ENCODE measurements at regions not wholly inside any gene's neighbourhood (a gene's known extent, or its start where the extent isn't known, plus 50 kb on each side); places are given as distances from the start of the nearest gene placed in this dataset.

DNA sequence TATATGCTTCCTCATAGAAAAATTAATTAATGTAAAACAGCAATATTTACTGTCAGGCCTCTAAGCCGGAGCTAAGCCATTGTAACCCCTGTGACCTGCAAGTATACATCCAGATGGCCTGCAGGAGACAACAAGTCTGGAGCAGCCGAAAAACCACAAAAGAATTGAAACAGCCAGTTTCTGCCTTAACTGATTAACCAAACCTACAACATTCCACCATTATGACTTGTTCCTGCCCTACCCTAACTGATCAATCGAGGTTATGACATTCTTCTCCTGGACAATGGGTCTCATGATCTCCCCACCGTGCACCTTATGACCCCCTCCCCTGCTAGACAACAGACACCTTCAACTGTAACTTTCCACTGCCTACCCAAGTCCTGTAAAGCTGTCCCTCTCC lies 205.8 kb upstream of the DUSP10 start:
- ATAC-seq, result no peak

DNA sequence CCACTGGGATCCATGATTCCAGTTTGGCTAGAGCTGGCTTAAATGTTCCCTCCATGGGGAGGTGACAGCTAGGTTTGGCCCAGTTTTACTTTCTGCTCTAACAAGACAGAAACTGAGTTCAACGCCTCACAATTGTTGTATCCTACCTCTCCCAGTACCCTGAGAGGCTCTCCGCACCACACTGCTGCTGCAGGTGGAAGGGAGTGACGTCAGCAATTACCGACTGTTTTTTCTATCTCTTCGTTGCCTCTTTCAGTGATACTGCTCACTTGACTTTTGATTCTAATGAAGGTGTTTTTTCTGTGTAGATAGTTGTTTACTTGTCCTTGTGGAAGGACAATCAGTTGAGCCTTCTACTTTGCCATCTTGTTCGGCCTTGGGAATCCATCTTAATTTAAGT lies 204.9 kb upstream of the DUSP10 start:
- no peak for ATAC-seq

GRCh38 chr1:221945669-221946068 lies 203.8 kb upstream of the DUSP10 start:
- no peak for ATAC-seq

GRCh38 chr1:221944247-221944870 lies 202.5 kb upstream of the DUSP10 start:
- no peak for ATAC-seq

DNA sequence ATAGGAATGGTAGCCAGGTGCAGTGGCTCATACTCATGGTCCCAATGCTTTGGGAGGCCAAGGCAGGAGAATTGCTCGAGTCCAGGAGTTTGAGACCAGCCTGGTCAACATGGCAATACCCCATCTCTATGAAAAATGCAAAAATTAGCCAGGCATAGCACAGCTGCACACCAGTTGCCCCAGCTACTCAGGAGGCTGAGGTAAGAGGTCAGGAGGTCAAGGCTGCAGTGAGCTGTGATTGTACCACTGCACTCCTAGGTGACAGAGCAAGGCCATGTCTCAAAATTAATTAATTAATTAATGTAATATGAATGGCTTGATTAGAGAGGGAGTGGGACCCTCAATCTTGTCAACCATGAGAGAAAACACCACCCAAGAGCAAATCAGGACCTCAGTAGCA lies 198.7 kb upstream of the DUSP10 start:
- ATAC-seq, result no peak

- peak; percentile 25 to 33 for ATAC-seq
Measured at GRCh38 chr1:221939607-221940006, 197.7 kb upstream of the DUSP10 start.

DNA sequence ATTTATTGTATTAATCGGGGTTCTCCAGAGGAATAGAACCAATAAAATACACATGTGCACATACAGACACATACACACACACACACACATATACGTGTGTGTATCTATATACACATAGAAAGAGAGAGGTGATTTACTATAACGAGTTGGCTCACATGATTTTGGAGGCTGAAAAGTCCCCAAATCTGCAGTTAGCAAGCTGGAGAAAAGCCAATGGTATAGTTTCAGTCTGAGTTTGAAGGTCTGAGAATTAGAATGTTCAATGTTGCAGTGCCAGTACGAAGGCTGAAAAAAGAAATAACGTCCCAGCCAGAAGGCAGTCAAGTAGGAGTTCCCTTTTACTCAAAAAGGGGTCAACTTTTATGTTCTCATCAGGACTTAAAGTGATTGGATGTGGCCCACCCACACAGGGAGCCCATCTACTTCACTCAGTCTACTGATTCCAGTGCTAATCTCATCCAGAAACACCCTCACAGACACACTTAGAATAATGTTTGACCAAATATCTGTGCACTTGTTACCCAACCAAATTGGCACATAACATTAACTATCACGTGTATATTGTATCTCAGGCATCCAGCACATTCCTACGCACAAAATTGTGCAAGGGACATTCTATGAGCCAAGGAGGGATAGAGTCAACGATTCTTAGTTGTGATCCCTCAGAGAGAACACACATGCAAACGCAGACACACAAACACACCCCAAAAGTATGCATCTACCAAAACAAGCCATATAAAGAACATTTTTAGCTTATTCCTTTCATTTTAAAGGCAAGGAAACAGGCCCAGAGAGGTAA lies 195.5 kb upstream of the DUSP10 start:
- no peak for ATAC-seq

- ATAC-seq, result no peak
Measured at GRCh38 chr1:221933814-221934213, 191.9 kb upstream of the DUSP10 start.

DNA sequence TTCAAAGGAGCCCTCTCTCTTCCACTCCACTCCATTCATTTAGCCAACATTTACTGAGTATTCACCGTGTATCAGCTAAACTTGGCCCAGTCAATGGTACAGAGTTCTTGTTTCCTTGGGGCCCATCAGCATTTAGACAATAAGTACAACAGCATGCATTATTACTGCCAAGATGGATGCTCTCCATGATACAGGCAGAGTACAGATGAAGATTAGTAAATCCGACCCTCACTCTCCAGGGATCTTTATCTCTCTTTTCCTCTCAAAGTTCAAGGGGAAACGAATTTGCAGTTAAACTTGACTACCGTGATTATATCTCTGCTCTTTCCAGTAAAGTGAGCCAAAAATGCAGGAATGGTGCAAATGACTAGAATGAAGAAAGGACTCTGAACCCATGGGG lies 184.6 kb upstream of the DUSP10 start:
- ATAC-seq, result no peak

DNA sequence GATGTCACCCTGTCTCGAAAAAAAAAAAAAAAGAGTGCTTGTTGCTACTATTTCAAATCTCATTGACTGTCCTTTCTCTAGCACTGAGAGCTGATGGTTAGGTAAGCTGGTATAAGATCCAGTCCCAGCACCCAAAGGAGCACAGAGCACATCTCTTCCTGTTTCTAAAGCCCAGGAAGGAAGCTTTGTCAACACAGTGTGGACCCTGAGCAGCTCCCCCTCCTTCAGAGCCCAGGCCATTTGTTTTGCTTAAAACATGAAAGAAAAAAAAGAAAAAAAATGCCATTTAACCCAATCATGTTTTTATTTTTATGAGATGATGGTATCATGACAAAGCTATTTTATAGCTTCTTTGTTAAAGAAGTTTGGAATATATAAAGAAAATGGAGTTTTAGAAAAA lies 184.1 kb upstream of the DUSP10 start:
- no peak for ATAC-seq

DNA sequence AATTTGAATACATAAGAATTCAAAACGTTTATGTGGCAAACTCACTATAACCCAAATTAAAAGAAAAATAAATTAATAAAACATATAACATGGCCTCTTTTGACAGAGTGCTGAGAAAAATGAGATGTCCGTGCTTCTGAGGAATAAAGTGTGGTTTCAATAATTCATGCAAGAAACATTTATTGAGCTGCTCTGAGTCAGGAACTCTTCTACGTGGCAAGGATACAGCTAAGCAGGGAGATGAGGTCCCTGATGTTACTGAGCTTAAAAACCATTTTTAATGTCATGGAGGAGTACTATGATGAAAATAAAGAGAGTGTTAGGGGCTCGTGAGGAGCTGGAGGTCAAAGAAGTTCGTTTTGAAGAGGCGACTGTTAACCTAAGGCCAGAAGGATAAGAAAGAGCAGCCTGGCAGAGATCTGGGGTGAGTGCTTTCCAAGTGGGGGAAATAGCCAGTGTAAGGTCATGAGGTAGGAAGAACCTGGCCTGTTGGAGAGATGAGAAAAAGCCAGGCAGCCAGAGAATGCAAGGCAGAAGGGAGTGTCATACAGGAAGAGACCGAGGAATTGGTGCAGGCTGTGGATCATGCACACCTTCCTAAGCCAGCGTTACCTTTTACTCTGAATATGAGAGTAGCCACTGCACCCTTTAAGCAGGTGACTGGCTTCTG lies 182.2 kb upstream of the DUSP10 start:
- no peak for ATAC-seq

DNA sequence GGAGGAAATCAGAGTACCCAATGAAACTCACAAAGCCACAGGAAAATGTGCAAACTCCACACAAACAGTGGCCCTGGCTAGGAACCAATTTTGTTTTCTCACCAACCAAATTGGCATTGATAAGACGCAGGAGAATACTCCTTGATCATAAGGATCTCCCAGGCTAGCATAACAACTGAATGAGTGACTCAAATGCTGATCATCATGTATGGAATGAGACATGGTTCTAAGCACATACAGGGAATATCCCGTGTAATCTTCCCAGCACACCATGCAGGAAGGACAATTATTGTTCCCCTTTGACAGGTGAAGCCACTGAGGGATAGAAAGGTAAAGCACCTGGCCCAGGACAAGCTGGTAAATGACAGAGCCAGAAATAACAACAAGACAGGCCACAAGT lies 180.0 kb upstream of the DUSP10 start:
- no peak for ATAC-seq

DNA sequence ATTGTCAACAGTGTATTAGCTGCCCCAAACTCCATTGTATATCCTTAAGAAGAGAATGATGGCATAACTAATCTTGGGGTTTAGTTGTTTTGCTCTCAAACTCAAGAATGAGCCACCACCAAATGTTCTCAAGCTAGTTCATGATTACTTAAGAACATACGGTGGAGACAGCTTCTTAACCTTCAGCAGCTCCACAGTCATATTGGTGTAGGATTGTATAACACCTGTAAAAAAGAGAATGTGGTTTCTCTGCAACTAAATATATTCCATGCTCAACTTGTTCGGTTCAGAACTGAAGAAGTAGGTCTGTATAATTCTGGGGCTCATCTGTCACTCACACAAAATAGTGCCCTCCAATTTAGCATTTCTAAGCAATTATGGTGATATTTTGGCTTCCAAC lies 177.9 kb upstream of the DUSP10 start:
- ATAC-seq, result no peak

DNA sequence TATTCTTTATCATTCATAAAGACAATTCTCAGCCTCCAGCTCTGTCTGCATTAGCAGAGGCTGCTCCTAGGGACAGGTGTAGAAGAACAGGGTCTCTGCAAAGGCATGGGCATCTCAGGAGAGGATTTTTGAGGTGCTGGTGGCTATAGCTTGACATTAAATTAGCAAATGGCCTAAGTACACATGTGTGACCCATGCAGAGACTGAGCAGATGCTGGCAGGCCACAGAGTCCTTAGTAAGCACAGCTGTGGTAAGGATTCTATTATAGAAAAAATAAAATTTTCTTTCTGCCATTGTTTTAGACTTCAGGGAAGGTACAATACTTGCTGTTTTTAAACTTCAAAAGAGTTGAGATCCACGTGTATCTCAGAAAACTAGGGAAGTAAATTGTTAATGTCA lies 177.5 kb upstream of the DUSP10 start:
- no peak for ATAC-seq

- ATAC-seq, result no peak
Measured at GRCh38 chr1:221916176-221916575, 174.3 kb upstream of the DUSP10 start.

- ATAC-seq, result no peak
Measured at GRCh38 chr1:221915764-221916163, 173.9 kb upstream of the DUSP10 start.

DNA sequence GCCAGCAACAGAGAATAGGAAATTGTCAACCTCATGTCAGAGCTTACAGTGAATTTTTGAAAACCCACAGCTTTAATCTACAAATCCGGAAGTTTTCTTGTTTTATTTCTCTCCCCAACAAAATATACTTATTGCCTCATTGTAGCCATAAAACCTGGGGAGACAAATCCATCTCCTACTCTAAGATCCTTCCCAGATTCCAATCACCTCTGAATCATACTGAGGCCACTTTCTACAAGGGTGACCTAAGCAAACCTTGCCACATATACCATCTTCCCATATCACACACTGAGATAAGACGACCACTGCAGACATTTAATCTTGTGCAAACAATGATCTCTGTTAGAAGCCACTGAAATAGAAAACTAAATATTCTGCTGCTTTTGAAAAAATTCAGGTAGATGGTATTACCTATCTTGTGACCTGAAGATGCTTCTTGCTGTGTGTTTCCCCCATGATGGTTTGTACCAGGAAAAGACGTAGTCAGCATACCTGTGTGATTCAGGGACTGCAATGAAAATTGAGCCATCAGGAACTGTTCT lies 171.5 kb upstream of the DUSP10 start:
- ATAC-seq, result no peak

DNA sequence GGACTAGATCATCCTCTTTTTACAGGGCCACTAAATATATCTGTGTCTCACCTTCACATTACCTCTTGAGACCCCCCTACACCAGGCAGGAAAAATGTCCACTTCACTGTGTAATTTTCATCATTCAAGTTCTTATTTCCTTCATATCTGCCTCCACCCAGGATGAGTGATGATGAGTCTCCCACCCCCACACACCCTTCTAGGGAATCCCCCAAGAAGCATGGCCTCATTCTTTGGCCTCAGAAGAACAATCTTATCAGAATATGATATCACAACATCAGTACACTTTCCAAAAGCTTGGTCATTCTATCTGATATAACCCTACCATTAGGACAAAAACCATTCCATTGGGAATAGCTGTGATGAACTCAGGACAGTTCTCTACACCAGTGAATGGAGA lies 170.3 kb upstream of the DUSP10 start:
- peak; percentile 65 to 85 for ATAC-seq

GRCh38 chr1:221911714-221912113 lies 169.8 kb upstream of the DUSP10 start:
- no peak for ATAC-seq

DNA sequence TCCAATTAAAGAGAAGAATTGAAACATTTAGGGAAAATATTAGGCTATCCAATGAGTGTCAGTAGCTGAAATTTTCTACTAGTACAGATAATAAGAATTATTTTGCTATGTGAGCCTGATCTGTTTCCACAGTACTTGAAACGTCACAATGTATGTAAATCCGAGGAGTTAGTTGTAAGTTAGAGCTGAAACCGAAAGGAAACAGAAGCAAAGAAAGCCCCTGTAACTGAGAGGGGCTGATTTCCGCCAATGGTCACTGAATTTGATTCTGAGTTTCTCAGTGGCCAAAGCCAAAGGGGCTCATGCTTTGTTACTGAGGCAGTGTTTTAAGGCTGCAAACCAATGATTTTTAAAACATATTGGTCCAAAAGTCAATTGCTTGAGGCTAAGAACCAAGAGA lies 168.3 kb upstream of the DUSP10 start:
- ATAC-seq, result no peak

- ATAC-seq, result no peak
Measured at GRCh38 chr1:221908573-221908972, 166.7 kb upstream of the DUSP10 start.

DNA sequence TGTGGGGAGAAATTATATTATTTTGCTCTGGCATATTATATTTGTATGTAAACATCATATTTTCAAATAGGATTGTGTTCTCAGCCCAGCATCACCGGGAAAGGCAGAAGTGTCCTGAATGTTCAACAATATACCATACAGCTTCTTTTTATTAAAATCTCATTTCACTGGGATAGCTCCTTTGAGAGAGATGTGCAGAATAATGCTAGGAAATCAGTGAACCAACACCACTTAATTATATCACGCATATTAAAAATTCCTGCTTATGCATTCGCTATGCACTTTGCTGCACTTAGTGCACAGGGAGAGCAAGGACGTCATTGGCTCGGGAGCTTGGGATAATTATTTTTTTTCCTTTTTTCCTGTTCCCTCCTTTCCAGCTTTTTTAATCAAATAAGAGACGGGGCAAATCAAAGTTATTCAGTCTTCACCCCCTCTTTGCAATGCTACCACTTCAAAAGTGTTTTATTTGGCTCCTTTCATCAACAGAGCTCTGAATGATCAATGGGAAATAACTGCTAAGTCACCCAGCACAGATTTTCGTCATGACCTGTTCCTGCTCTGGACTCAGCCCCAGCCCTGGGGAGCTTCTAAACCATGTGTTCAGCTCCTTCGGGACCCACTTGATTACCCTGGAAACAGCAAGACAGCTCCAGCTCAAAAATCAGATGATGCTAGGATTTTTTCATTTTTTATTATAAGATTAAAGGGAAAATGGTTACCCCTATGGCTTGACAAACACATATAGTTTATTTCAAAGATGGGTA lies 165.5 kb upstream of the DUSP10 start:
- no peak for ATAC-seq

- ATAC-seq, result no peak
Measured at GRCh38 chr1:221905802-221906201, 163.9 kb upstream of the DUSP10 start.
